HEK293T (cell line): ENCODE measurements at regions not wholly inside any gene's neighbourhood (a gene's known extent, or its start where the extent isn't known, plus 50 kb on each side); places are given as distances from the start of the nearest gene placed in this dataset.

Experiments used
- CTBP1 ChIP-seq: fragments of 450-650 bp; IDR thresholded peaks from 2 replicates; pipeline ENCODE4 v1.6.1; 2016; ENCODE audit warnings: borderline replicate concordance
- ELF4 ChIP-seq: fragments of 450-650 bp; IDR thresholded peaks from 2 replicates; pipeline ENCODE4 v1.6.1; 2017; ENCODE audit warnings: antibody characterized with exemption
- FOXK2 ChIP-seq: fragments of 450-650 bp; IDR thresholded peaks from 2 replicates; pipeline ENCODE4 v1.6.1; 2016; ENCODE audit warnings: mild to moderate bottlenecking
- FOXM1 ChIP-seq: fragments of 450-650 bp; IDR thresholded peaks from 2 replicates; pipeline ENCODE4 v1.6.1; 2017; ENCODE audit warnings: mild to moderate bottlenecking, borderline replicate concordance
- HDGF ChIP-seq: fragments of 450-650 bp; IDR thresholded peaks from 2 replicates; pipeline ENCODE4 v1.6.1; 2017; ENCODE audit warnings: antibody characterized with exemption, borderline replicate concordance
- PKNOX1 ChIP-seq: fragments of 450-650 bp; IDR thresholded peaks from 2 replicates; pipeline ENCODE4 v1.6.1; 2016
- SUZ12 ChIP-seq: fragments of 450-650 bp; IDR thresholded peaks from 2 replicates; pipeline ENCODE4 v1.6.1; 2016; ENCODE audit warnings: mild to moderate bottlenecking

- TF ChIP-seq HDGF (no peak), CTBP1 (no peak), FOXK2 (no peak), ELF4 (no peak), SUZ12 (no peak), FOXM1 (no peak), PKNOX1 (peak; percentile 52)
Observed at GRCh38 chr2:195318440-195319111, 338.4 kb upstream of the SLC39A10 start.
